Neural progenitor cell (in vitro differentiated cells): ENCODE measurements at regions not wholly inside any gene's neighbourhood (a gene's known extent, or its start where the extent isn't known, plus 50 kb on each side); places are given as distances from the start of the nearest gene placed in this dataset.

Experiments
- DNase-seq: peaks from one replicate; pipeline ENCODE4 v3.0.0-alpha.2; 2016; ENCODE audit warnings: low spot score
- H2AFZ ChIP-seq: fragments of 200-600 bp; sonication (generic); replicated peaks from 2 replicates; pipeline ENCODE4 v1.6.1; 2016; ENCODE audit warnings: antibody characterized with exemption
- H3F3A ChIP-seq: fragments of 200-600 bp; sonication (generic); 2 replicates; pipeline ENCODE4 v1.6.1; 2016; ENCODE audit warnings: antibody characterized with exemption, low read depth
- H3K27ac ChIP-seq: fragments of 200-600 bp; sonication (generic); 2 replicates; pipeline ENCODE4 v1.5.1; 2016; ENCODE audit warnings: mild to moderate bottlenecking
- H3K27me3 ChIP-seq: fragments of 200-600 bp; sonication (generic); 2 replicates; pipeline ENCODE4 v1.6.1; 2016; ENCODE audit warnings: mild to moderate bottlenecking, moderate library complexity
- H3K36me3 ChIP-seq: fragments of 200-600 bp; sonication (generic); 2 replicates; pipeline ENCODE4 v1.5.1; 2016
- H3K4me1 ChIP-seq: fragments of 200-600 bp; sonication (generic); 2 replicates; pipeline ENCODE4 v1.6.1; 2016; ENCODE audit warnings: mixed run types
- H3K4me2 ChIP-seq: fragments of 200-600 bp; sonication (generic); 2 replicates; pipeline ENCODE4 v1.6.1; 2016
- H3K4me3 ChIP-seq: fragments of 200-600 bp; sonication (generic); 2 replicates; pipeline ENCODE4 v1.5.1; 2016
- H3K79me2 ChIP-seq: fragments of 200-600 bp; sonication (generic); 2 replicates; pipeline ENCODE4 v1.6.1; 2016; ENCODE audit warnings: low read depth
- H3K9ac ChIP-seq: fragments of 200-600 bp; sonication (generic); 2 replicates; pipeline ENCODE4 v1.6.1; 2016
- H3K9me3 ChIP-seq: fragments of 200-600 bp; sonication (generic); 2 replicates; pipeline ENCODE4 v1.5.1; 2016; ENCODE audit warnings: low read depth
- H4K20me1 ChIP-seq: fragments of 200-600 bp; sonication (generic); 2 replicates; pipeline ENCODE4 v1.6.1; 2016; ENCODE audit warnings: low read depth
- H3K27ac Mint-ChIP-seq: 3 replicates; pipeline ENCODE4 v1.8.0; 2021; ENCODE audit warnings: mixed read lengths
- H3K27me3 Mint-ChIP-seq: 2 replicates; pipeline ENCODE4 v1.8.0; 2022; ENCODE audit warnings: low read depth, mild to moderate bottlenecking, inconsistent platforms, moderate library complexity, mixed read lengths; ENCODE audit not compliant: insufficient read depth
- H3K36me3 Mint-ChIP-seq: 3 replicates; pipeline ENCODE4 v1.8.0; 2021; ENCODE audit warnings: mixed read lengths
- H3K4me1 Mint-ChIP-seq: 3 replicates; pipeline ENCODE4 v1.8.0; 2021; ENCODE audit warnings: mixed read lengths
- H3K4me3 Mint-ChIP-seq: 3 replicates; pipeline ENCODE4 v1.8.0; 2021; ENCODE audit warnings: mild to moderate bottlenecking, moderate library complexity, mixed read lengths
- H3K9me3 Mint-ChIP-seq: 3 replicates; pipeline ENCODE4 v1.8.0; 2020; ENCODE audit warnings: mixed read lengths
- EZH2 ChIP-seq: fragments of 200-600 bp; sonication (generic); IDR thresholded peaks from 2 replicates; pipeline ENCODE4 v1.6.1; 2017; ENCODE audit warnings: antibody characterized with exemption, mild to moderate bottlenecking, moderate library complexity
- EZH2phosphoT487 ChIP-seq: fragments of 200-600 bp; sonication (generic); IDR thresholded peaks from 2 replicates; pipeline ENCODE4 v1.6.1; 2017; ENCODE audit warnings: antibody characterized with exemption
- TF ChIP-seq, protein P1 (sequence below): fragments of 200-600 bp; sonication (generic); IDR thresholded peaks from 2 replicates; pipeline ENCODE4 v1.5.1; 2017; ENCODE audit warnings: antibody characterized with exemption, mild to moderate bottlenecking

DNA sequence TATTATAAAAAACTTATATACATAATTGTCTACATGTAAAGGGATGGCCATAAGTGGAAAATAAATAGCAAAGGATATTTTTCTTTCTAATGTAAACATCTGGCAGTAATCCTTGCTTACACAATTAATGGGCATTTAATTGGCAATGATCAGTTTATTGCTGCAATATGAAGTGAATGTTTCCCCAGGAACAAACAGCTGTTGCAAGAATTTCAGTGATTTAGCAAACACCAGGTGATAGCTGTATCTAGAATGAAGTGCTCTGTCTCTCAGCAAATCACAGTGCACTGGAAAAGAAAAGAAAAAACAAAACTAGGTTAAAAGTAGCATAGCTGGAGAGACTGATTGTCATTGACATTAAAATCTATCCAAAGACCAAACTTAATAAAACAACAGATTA, 594.5 kb upstream of the ARRDC3 start:
- Histone ChIP-seq H3K27me3 (no peaks in the 10 kb centered on the region), H3K79me2 (no peaks in the 10 kb centered on the region), H3K4me3 (no peak overlapping the region), H3F3A (no peaks in the 10 kb centered on the region), H4K20me1 (no peaks in the 10 kb centered on the region), H3K27ac (no peak overlapping the region), H3K4me2 (no peak overlapping the region), H3K9me3 (no peaks in the 10 kb centered on the region), H2AFZ (no peak overlapping the region), H3K36me3 (no peaks in the 10 kb centered on the region), H3K9ac (no peak overlapping the region), H3K4me1 (no peaks in the 10 kb centered on the region)
- H3K4me3 Mint-ChIP-seq = no peak overlapping the region
- peaks cover 8% of the 10 kb centered on the region for H3K9me3 Mint-ChIP-seq
- TF ChIP-seq EZH2 (no peak), EZH2phosphoT487 (no peak)
- TF ChIP-seq, protein P1, sequence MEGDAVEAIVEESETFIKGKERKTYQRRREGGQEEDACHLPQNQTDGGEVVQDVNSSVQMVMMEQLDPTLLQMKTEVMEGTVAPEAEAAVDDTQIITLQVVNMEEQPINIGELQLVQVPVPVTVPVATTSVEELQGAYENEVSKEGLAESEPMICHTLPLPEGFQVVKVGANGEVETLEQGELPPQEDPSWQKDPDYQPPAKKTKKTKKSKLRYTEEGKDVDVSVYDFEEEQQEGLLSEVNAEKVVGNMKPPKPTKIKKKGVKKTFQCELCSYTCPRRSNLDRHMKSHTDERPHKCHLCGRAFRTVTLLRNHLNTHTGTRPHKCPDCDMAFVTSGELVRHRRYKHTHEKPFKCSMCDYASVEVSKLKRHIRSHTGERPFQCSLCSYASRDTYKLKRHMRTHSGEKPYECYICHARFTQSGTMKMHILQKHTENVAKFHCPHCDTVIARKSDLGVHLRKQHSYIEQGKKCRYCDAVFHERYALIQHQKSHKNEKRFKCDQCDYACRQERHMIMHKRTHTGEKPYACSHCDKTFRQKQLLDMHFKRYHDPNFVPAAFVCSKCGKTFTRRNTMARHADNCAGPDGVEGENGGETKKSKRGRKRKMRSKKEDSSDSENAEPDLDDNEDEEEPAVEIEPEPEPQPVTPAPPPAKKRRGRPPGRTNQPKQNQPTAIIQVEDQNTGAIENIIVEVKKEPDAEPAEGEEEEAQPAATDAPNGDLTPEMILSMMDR = no peak
- H3K4me1 Mint-ChIP-seq = peaks cover 38% of the 10 kb centered on the region
- DNase-seq = no peak
- no peaks in the 10 kb centered on the region for H3K27me3 Mint-ChIP-seq
- H3K36me3 Mint-ChIP-seq = peaks cover 3% of the 10 kb centered on the region
- H3K27ac Mint-ChIP-seq = peak overlapping the region; percentile 9

DNA sequence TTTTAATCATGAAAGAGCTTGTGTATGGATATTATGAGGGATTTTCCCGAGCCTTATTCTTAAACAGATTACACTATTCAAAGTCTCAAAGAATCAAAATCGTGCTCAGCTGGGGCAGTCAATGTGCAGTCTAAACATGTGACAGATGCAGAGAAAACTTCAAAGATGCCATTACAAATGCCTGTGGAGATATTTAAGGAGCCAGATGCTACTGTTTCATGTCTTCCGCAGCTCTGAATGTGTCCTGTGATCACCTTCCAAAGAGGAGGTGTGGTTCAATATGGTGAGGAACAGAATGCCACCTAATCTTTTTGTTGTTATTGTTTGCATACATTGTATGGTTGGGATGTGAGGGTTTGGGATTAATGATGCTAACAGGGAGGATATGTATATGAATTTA, 593.3 kb upstream of the ARRDC3 start:
- peak overlapping the region; percentile 19 for H3K27ac Mint-ChIP-seq
- Histone ChIP-seq H3F3A (no peaks in the 10 kb centered on the region), H3K4me3 (no peak overlapping the region), H4K20me1 (no peaks in the 10 kb centered on the region), H3K27me3 (no peaks in the 10 kb centered on the region), H3K9me3 (no peaks in the 10 kb centered on the region), H3K36me3 (no peaks in the 10 kb centered on the region), H3K79me2 (no peaks in the 10 kb centered on the region), H3K27ac (no peak overlapping the region), H2AFZ (no peak overlapping the region), H3K9ac (no peak overlapping the region), H3K4me2 (no peak overlapping the region), H3K4me1 (no peaks in the 10 kb centered on the region)
- H3K4me3 Mint-ChIP-seq = no peak overlapping the region
- TF ChIP-seq EZH2phosphoT487 (no peak), EZH2 (no peak)
- TF ChIP-seq, protein P1 = no peak
- H3K9me3 Mint-ChIP-seq = peaks cover 8% of the 10 kb centered on the region
- H3K27me3 Mint-ChIP-seq = no peaks in the 10 kb centered on the region
- DNase-seq = no peak
- peaks cover 3% of the 10 kb centered on the region for H3K36me3 Mint-ChIP-seq
- peaks cover 38% of the 10 kb centered on the region for H3K4me1 Mint-ChIP-seq

DNA sequence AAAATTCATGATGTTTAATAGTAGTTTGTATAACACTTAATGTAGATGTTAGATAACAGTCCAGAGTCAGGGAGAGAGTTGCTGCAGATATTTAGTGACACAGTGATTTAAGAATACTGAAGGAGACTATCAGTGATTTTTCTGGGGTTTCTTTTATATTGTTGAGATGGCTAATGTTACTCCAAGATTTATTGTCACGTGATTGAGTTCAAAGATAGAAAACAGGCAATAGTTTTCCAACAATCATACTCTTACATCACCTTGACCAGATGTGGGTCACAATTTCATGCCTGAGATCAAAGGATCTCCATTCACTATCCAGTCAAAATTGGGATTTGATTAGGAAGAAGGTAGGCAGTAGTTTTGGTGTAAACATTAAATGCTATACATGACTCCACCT, 580.0 kb upstream of the ARRDC3 start:
- Histone ChIP-seq H3K4me3 (no peak overlapping the region), H3K27me3 (no peaks in the 10 kb centered on the region), H3K79me2 (no peaks in the 10 kb centered on the region), H3K9ac (no peak overlapping the region), H4K20me1 (no peaks in the 10 kb centered on the region), H3K4me1 (no peaks in the 10 kb centered on the region), H3K4me2 (no peak overlapping the region), H3F3A (no peaks in the 10 kb centered on the region), H2AFZ (no peak overlapping the region), H3K27ac (no peak overlapping the region), H3K9me3 (no peaks in the 10 kb centered on the region), H3K36me3 (no peaks in the 10 kb centered on the region)
- H3K27me3 Mint-ChIP-seq = peaks cover 2% of the 10 kb centered on the region
- DNase-seq = no peak
- peaks cover 2% of the 10 kb centered on the region for H3K36me3 Mint-ChIP-seq
- H3K4me1 Mint-ChIP-seq = peaks cover 7% of the 10 kb centered on the region
- H3K27ac Mint-ChIP-seq = no peak overlapping the region
- peaks cover 6% of the 10 kb centered on the region for H3K9me3 Mint-ChIP-seq
- no peak overlapping the region for H3K4me3 Mint-ChIP-seq
- TF ChIP-seq, protein P1 = no peak
- TF ChIP-seq EZH2 (no peak), EZH2phosphoT487 (no peak)
